Panc1 (cell line): ENCODE measurements at regions not wholly inside any gene's neighbourhood (a gene's known extent, or its start where the extent isn't known, plus 50 kb on each side); places are given as distances from the start of the nearest gene placed in this dataset.
"Not testable (repeated sequence)": the region's sequence is repeated elsewhere in the genome, so short reads cannot be mapped to it uniquely, and the experiment has no call there.

Experiments used
- ATAC-seq: fragments of 200-7000 bp; cut with Tn5 transposase; 2 replicates; pipeline ENCODE4 v1.9.1; 2020; ENCODE audit warnings: mild to moderate bottlenecking, moderate library complexity
- BruUV-seq: library from RNA; stranded (reverse); fragments of 400-500 nt; replicated peaks from 2 replicates; lab custom pipeline; 2021; lab: Mats Ljungman, UMichigan
- CTCF ChIA-PET: fragments of 300-600 bp; sonication (Branson Sonifier 250); formaldehyde crosslinking; loops from one replicate; lab custom pipeline; 2022; ENCODE audit warnings: antibody characterized with exemption; lab: Charles Lee
- POLR2A ChIA-PET: fragments of 300-600 bp; sonication (Branson Sonifier 250); formaldehyde crosslinking; loops from one replicate; lab custom pipeline; 2022; ENCODE audit warnings: antibody characterized with exemption; lab: Charles Lee
- DNase-seq: peaks from one replicate; pipeline ENCODE4 v3.0.0-alpha.2; 2010; ENCODE audit warnings: low read depth, low spot score
- H3K27ac ChIP-seq: 2 replicates; pipeline ENCODE4 v1.5.1; 2011; ENCODE audit warnings: mild to moderate bottlenecking, low read length, inconsistent platforms
- H3K27me3 ChIP-seq: fragments of 200-500 bp; sonication (Bioruptor generic); 2 replicates; pipeline ENCODE4 v1.6.0; 2014; ENCODE audit warnings: low read length, inconsistent platforms; ENCODE audit not compliant: control insufficient read depth, insufficient read depth
- H3K36me3 ChIP-seq: fragments of 200-500 bp; sonication (Bioruptor generic); 2 replicates; pipeline ENCODE4 v1.5.1; 2014; ENCODE audit warnings: inconsistent platforms, mild to moderate bottlenecking, low read length, moderate library complexity; ENCODE audit not compliant: control insufficient read depth, insufficient read depth
- H3K4me1 ChIP-seq: 2 replicates; pipeline ENCODE4 v1.5.1; 2011; ENCODE audit warnings: inconsistent platforms, mild to moderate bottlenecking, low read length, moderate library complexity; ENCODE audit not compliant: control insufficient read depth, insufficient read depth
- H3K4me3 ChIP-seq, 2 experiments: 2 replicates each; pipeline ENCODE4 v1.5.1; 2011 to 2012; ENCODE audit warnings: low read depth in 2 of 2, low read length in 2 of 2, mild to moderate bottlenecking in 2 of 2, inconsistent platforms in 1 of 2, moderate library complexity in 1 of 2
- H3K9me3 ChIP-seq: fragments of 200-500 bp; sonication (Bioruptor generic); 2 replicates; pipeline ENCODE4 v1.5.1; 2014; ENCODE audit warnings: low read depth, mild to moderate bottlenecking, inconsistent platforms, low read length, moderate library complexity; ENCODE audit not compliant: control insufficient read depth, insufficient read depth
- POLR2AphosphoS5 ChIP-seq: IDR thresholded peaks from 2 replicates; pipeline ENCODE4 v1.6.1; 2012; ENCODE audit warnings: mild to moderate bottlenecking, low read depth, low read length, moderate library complexity
- SIN3A ChIP-seq: IDR thresholded peaks from 2 replicates; pipeline ENCODE4 v1.6.1; 2012; ENCODE audit warnings: low read depth, mild to moderate bottlenecking, low read length, moderate library complexity, borderline replicate concordance; ENCODE audit not compliant: insufficient read depth
- TCF7L2 ChIP-seq: IDR thresholded peaks from 2 replicates; pipeline ENCODE4 v1.6.1; 2011; ENCODE audit warnings: mild to moderate bottlenecking, low read depth, low read length, inconsistent platforms
- in situ Hi-C: cut with HindIII; loops from 2 replicates; pipeline ENCODE4 v1.10.0; 2016; ENCODE audit warnings: low sequenced_read_pairs, low pct_unique_long_range_greater_than_20kb
- intact Hi-C: fragments of 100-400 bp; cut with micrococcal nuclease; formaldehyde crosslinking; loops from one replicate; pipeline ENCODE4 v1.10.0; 2022; ENCODE audit not compliant: unreplicated experiment
- TF ChIP-seq, protein P1 (sequence below), 2 experiments: IDR thresholded peaks; 2 replicates each; pipeline ENCODE4 v1.6.1; 2011 to 2012; ENCODE audit warnings: low read depth in 2 of 2, control low read depth in 1 of 2, low read length in 1 of 2, mild to moderate bottlenecking in 1 of 2, moderate library complexity in 1 of 2; ENCODE audit not compliant: insufficient read depth in 1 of 2
- TF ChIP-seq, protein P2 (sequence below): fragments of 450-650 bp; IDR thresholded peaks from 2 replicates; pipeline ENCODE4 v1.5.1; 2017; ENCODE audit warnings: mild to moderate bottlenecking

DNA sequence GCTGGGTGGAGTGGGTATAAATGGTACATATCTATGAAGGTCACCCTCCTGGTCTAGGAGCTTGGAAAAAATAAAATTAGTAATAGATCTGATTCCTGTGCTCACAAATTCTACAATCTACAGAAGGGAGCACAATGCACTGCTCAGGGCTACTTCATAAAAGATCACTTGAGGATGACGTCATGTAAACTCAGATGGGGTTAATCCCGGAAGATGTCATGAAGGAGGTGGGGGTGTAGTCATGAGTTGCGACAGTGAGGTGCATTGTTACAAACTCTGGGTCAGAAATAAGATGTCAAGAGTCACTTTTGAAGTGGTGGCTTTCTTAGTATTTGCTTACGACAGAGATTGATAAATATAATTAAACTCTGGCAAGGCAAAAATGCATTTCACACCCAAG, 68.2 kb downstream of the LHX9 start:
- Histone ChIP-seq H3K27ac (no peak overlapping the region), H3K27me3 (peaks cover 2% of the 10 kb centered on the region; the same call in 1 of the 2 replicates), H3K9me3 (no peaks in the 10 kb centered on the region), H3K36me3 (no peaks in the 10 kb centered on the region), H3K4me1 (no peaks in the 10 kb centered on the region), H3K4me3 (no peak overlapping the region)
- no peak for DNase-seq
- POLR2A ChIA-PET: no interaction called here
- in situ Hi-C loops (no loop called here), intact Hi-C loops (no loop called here)
- ATAC-seq: no peak
- no peak for TF ChIP-seq SIN3A
- CTCF ChIA-PET: no interaction called here
- BruUV-seq: no TSS peak

DNA sequence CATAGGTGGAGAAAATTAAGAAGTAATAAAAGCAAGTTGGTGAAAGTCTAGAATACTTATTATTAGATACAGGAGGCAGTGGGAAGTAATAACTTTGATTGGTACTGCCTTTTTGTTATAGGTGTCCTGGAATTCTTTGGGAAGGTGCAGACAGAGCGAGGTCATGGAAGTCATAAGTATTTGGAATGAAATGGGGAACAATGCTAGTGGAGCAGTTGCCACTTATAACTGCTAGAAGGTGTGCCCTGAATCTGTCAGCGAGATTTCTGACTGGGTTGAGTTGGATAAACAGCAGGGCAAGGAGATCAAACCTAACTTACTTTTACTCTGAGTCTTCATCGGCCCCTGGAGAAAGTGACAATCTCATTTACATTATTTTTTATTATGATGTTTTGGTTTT, 69.6 kb downstream of the LHX9 start:
- ChIA-PET POLR2A (no interaction called here), CTCF (no interaction called here)
- no peak for TF ChIP-seq SIN3A
- no peak for TF ChIP-seq POLR2AphosphoS5
- no peak for TF ChIP-seq TCF7L2
- TF ChIP-seq, protein P1, sequence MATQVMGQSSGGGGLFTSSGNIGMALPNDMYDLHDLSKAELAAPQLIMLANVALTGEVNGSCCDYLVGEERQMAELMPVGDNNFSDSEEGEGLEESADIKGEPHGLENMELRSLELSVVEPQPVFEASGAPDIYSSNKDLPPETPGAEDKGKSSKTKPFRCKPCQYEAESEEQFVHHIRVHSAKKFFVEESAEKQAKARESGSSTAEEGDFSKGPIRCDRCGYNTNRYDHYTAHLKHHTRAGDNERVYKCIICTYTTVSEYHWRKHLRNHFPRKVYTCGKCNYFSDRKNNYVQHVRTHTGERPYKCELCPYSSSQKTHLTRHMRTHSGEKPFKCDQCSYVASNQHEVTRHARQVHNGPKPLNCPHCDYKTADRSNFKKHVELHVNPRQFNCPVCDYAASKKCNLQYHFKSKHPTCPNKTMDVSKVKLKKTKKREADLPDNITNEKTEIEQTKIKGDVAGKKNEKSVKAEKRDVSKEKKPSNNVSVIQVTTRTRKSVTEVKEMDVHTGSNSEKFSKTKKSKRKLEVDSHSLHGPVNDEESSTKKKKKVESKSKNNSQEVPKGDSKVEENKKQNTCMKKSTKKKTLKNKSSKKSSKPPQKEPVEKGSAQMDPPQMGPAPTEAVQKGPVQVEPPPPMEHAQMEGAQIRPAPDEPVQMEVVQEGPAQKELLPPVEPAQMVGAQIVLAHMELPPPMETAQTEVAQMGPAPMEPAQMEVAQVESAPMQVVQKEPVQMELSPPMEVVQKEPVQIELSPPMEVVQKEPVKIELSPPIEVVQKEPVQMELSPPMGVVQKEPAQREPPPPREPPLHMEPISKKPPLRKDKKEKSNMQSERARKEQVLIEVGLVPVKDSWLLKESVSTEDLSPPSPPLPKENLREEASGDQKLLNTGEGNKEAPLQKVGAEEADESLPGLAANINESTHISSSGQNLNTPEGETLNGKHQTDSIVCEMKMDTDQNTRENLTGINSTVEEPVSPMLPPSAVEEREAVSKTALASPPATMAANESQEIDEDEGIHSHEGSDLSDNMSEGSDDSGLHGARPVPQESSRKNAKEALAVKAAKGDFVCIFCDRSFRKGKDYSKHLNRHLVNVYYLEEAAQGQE (IDR thresholded peaks at IDR 0.05; ENCODE audit: insufficient read depth in 1 of 2, low read depth in 2 of 2, low read length in 1 of 2): no peak
- no peak for ATAC-seq
- DNase-seq: no peak
- in situ Hi-C loops: no loop called here
- BruUV-seq: no TSS peak
- H3K27ac ChIP-seq: no peak overlapping the region
- intact Hi-C loops: no loop called here
- no peak overlapping the region for H3K4me3 ChIP-seq
- peaks cover 2% of the 10 kb centered on the region; the same call in 1 of the 2 replicates for H3K27me3 ChIP-seq
- no peaks in the 10 kb centered on the region for H3K4me1 ChIP-seq
- no peaks in the 10 kb centered on the region for H3K36me3 ChIP-seq
- no peaks in the 10 kb centered on the region for H3K9me3 ChIP-seq

DNA sequence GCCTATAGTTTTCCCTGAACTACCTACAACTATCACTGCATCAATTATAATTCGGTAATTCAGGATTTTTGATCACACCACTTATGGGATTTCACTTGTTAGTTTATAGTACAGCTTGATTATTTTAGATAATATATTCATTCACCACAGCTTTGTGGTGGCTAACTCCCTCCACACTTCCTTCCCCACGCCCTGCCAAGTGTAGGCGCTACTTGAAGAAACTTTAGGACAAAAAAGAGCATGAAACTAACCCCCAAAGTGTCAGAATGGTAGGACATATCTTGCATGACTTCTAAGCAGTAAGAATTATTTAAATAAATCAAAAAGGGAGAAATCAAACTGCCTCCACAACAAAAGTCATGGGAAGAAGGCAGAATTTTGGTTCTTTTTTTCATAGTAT, 70.1 kb downstream of the LHX9 start:
- Histone ChIP-seq H3K9me3 (no peaks in the 10 kb centered on the region), H3K27ac (no peak overlapping the region), H3K4me3 (no peak overlapping the region), H3K36me3 (no peaks in the 10 kb centered on the region), H3K27me3 (peaks cover 2% of the 10 kb centered on the region; the same call in 1 of the 2 replicates), H3K4me1 (no peaks in the 10 kb centered on the region)
- no TSS peak for BruUV-seq
- DNase-seq (no peak), ATAC-seq (no peak)
- in situ Hi-C loops: no loop called here
- intact Hi-C loops: no loop called here
- TF ChIP-seq TCF7L2: no peak
- no peak for TF ChIP-seq SIN3A
- TF ChIP-seq, protein P1 (IDR thresholded peaks at IDR 0.05; ENCODE audit: insufficient read depth in 1 of 2, low read depth in 2 of 2, low read length in 1 of 2): no peak
- TF ChIP-seq POLR2AphosphoS5: no peak
- TF ChIP-seq, protein P2, sequence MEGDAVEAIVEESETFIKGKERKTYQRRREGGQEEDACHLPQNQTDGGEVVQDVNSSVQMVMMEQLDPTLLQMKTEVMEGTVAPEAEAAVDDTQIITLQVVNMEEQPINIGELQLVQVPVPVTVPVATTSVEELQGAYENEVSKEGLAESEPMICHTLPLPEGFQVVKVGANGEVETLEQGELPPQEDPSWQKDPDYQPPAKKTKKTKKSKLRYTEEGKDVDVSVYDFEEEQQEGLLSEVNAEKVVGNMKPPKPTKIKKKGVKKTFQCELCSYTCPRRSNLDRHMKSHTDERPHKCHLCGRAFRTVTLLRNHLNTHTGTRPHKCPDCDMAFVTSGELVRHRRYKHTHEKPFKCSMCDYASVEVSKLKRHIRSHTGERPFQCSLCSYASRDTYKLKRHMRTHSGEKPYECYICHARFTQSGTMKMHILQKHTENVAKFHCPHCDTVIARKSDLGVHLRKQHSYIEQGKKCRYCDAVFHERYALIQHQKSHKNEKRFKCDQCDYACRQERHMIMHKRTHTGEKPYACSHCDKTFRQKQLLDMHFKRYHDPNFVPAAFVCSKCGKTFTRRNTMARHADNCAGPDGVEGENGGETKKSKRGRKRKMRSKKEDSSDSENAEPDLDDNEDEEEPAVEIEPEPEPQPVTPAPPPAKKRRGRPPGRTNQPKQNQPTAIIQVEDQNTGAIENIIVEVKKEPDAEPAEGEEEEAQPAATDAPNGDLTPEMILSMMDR: no peak
- POLR2A ChIA-PET: no interaction called here
- CTCF ChIA-PET: no interaction called here

DNA sequence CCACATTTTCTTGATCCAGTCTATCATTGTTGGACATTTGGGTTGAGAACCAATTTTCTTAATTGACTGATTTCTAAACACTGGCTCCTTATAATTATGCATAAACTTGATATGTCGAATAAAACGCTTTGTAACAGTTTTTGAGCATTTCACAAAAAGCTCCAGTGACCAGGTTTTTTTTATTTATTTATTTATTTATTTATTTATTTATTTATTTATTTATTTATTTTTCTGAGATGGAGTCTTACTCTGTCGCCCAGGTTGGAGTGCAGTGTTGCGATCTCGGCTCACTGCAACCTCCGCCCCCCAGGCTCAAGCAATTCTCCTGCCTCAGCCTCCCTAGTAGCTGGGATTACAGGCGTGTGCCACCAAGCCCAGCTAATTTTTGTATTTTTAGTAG, 71.4 kb downstream of the LHX9 start:
- BruUV-seq, POLR2A ChIA-PET, DNase-seq, H3K4me3 ChIP-seq, ATAC-seq, intact Hi-C loops, H3K36me3 ChIP-seq, H3K27me3 ChIP-seq, H3K27ac ChIP-seq, CTCF ChIA-PET, H3K9me3 ChIP-seq, H3K4me1 ChIP-seq, in situ Hi-C loops: not testable (repeated sequence)
